ENCODE measurements at regions not wholly inside any gene's neighbourhood (a gene's known extent, or its start where the extent isn't known, plus 50 kb on each side); places are given as distances from the start of the nearest gene placed in this dataset.

- TF ChIP-seq SMC3 (IDR thresholded peaks at IDR 0.05; ENCODE audit: borderline replicate concordance, low read length) (peak; percentile 34; the same call in 1 of the 2 replicates), GABPA (IDR thresholded peaks at IDR 0.05; ENCODE audit: low read depth) (no peak), CHD1 (IDR thresholded peaks at IDR 0.05; ENCODE audit: low read depth, low read length) (no peak), CTCF (IDR thresholded peaks at IDR 0.05 in 2 of 3, conservative IDR thresholded peaks at IDR 0.05 in 1 of 3; ENCODE audit: control insufficient read depth in 2 of 3, extremely low read depth in 1 of 3, insufficient read depth in 1 of 3, low read depth in 3 of 3, low read length in 3 of 3) (peak in 2 of 3 experiments; percentile 23 to 29; a peak in 1 of 6 replicates), EZH2 (IDR thresholded peaks at IDR 0.05; ENCODE audit: borderline replicate concordance, control insufficient read depth, low read depth, low read length) (no peak), CEBPB (IDR thresholded peaks at IDR 0.05; ENCODE audit: borderline replicate concordance in 1 of 2, low read depth in 2 of 2, low read length in 2 of 2) (no peak), MAX (IDR thresholded peaks at IDR 0.05; ENCODE audit: low read depth, low read length) (no peak), TAF1 (IDR thresholded peaks at IDR 0.05; ENCODE audit: borderline replicate concordance, low read depth, low read length) (no peak), CBFB (IDR thresholded peaks at IDR 0.05; ENCODE audit: low read depth) (no peak), NFYB (IDR thresholded peaks at IDR 0.05; ENCODE audit: insufficient read depth, low read depth, low read length) (no peak)
These were observed 182.4 kb upstream of the MCHR2 start for GRCh38 chr6:100176311-100176950.

All from GM12878 (cell line).